ENCODE measurements at regions not wholly inside any gene's neighbourhood (a gene's known extent, or its start where the extent isn't known, plus 50 kb on each side); places are given as distances from the start of the nearest gene placed in this dataset.

GRCh38 chr10:78374331-78375028 is 340.8 kb downstream of the RPS24 start:
- no peak for DNase-seq

GRCh38 chr10:78375854-78376785 is 342.5 kb downstream of the RPS24 start:
- DNase-seq, result no peak

GRCh38 chr10:78377356-78377755 is 343.7 kb downstream of the RPS24 start:
- DNase-seq, result no peak

- DNase-seq, result no peak
Measured at GRCh38 chr10:78378192-78378591, 344.5 kb downstream of the RPS24 start.

DNA sequence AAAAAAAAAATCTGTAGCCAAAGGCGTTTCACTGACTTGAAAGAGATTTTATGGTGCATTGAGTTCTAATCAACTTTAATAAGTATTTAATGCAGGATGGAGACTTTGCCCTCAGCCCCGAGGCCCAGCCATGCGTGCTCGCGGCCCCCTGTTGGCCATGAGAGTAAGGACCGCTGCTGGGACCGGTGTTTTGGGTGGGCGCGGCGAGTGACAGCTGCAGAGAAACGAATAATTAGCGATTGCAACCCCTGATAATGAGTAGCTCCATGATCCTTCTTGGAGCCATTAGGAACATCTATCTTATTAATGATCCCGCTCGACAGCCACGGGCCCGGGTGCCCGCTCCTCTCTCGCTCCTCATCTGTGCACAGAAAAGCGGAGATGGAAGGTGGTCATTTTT is 347.4 kb downstream of the RPS24 start:
- DNase-seq, result no peak

DNA sequence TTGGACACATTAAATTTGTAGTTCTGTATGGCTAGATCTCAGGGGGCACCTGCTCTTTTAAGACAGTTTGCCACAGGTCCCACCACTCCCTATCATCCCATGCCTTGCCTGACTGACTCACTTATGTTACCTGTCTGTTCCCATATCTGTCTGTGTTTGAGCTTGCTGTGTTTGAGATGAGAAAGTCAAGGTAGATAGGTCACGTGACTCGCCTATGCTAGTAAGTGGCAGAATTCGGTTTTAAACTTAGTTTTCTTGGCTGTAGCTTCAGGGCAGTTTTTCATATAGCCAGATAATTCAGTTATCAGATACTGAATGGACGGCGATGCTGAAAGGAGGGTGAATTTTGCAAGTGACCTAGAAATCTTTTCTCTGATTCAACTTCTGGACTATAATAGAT is 348.4 kb downstream of the RPS24 start:
- no peak for DNase-seq

DNA sequence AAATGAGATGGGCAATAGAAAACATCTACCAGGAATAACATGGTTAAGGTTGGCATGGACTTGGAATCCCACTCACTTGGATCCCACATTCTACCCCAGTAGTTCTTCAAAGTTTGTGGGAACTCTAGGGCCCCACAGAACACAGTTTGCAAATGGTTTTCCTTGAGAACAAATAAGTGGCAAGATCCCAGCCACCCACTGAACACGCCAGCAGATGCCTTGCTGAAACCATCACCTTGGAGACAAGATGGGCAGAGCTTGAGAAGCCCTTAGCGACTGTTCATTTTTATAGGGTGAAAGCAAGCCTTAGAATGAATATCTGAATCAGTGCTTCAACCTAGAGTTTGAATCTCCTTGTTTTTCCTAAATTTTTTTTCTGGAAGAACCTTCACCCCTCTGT is 349.1 kb downstream of the RPS24 start:
- no peak for DNase-seq

- DNase-seq, result no peak
Measured at GRCh38 chr10:78383378-78384048, 349.9 kb downstream of the RPS24 start.

GRCh38 chr10:78384049-78384431 is 350.4 kb downstream of the RPS24 start:
- DNase-seq, result no peak

DNA sequence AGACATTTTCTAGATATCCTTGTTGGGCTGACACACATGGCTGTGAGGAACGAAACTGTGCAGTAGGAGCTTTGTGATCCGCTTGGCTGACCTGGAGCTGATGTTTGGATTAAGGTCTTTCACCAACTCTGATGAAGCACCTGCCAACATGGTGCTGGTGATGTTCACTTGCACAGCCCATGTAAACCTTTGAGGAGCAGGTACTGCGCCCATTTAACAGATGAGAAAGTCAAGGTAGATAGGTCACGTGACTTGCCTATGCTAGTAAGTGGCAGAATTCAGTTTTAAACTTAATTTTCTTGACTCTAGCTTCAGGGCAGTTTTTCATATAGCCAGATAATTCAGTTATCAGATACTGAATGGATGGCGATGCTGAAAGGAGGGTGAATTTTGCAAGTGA is 351.9 kb downstream of the RPS24 start:
- no peak for DNase-seq

DNA sequence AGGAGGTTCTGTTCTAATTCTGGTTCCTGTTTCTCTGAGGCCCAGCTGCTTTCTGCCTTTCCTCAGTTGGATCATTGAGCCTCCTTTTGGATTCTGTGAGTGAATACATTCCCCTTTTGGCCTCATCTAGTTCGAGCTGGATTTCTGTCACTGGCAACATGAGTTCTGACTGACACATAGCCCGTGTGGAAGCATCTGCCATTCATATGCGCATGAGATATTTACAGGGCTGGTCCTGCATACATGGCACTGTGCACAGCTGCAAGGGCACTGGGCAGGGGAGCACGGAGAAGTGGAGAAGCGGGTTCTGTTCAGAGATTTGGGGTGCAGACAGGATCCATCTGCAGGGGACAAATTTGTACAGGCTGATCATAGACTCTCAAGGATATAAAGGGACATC is 352.8 kb downstream of the RPS24 start:
- DNase-seq, result no peak

GRCh38 chr10:78388331-78389050 is 354.8 kb downstream of the RPS24 start:
- DNase-seq, result no peak

GRCh38 chr10:78389419-78389818 is 355.8 kb downstream of the RPS24 start:
- DNase-seq, result no peak

DNA sequence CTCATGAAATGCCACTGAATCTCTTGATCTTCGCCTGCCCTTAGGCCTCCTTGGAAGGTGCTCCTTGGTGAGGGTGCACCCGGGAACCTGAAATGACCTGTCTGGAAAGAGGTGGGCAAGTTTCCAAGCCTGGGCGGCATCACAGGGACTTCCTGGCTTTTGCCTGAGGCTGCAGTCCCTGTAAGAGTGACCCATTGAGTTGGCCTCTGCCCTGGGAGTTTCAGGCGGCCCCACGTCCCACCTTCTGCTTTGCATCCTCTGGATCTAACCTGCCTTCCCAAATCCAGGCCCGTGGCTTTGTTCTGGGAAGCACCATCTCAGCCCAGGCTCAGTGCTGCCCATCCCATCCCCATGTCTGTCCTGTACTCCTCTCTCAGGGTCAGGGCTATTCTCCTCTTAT is 356.4 kb downstream of the RPS24 start:
- DNase-seq, result no peak

DNA sequence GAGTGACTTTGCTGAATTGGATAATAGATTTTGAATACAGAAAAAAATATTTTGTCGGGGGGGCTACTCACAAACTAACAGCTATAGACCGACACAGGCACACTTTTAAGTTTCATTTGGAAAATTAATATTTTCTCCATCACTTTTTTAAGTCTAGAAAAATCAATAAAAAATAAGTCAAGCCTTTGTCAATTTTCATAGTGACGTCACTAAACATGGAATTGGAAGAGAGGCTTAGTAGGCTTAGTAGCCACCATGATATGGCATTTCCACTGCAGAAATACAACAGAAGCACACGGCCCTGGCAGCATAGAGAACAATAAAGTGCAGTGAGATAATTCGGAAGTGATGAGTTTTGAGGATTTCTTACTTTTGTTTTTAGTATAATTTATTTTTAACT is 357.2 kb downstream of the RPS24 start:
- DNase-seq, result no peak

DNA sequence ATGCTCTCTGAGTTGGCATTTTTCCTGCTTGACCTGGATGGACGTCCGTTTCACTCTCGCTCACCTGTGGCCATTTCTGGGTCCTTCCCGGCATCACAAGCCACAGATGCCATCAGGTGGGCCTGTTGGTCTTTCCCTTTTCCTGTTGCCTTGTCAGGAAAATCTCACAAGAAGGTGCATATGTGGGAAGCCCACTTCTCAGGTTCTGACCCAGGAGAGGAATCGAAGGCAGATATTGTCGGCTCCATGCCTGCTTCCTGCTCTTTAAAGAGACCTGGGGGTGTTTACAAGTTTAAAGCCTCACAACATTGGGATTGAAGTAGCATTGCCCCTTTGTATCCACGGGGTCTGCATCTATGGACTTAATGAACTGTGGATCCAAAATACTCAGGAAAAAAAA is 357.9 kb downstream of the RPS24 start:
- DNase-seq, result no peak

- no peak for DNase-seq
Measured at GRCh38 chr10:78392197-78392596, 358.5 kb downstream of the RPS24 start.

GRCh38 chr10:78393094-78393493 is 359.4 kb downstream of the RPS24 start:
- no peak for DNase-seq

GRCh38 chr10:78394047-78394446 is 360.4 kb downstream of the RPS24 start:
- no peak for DNase-seq

DNA sequence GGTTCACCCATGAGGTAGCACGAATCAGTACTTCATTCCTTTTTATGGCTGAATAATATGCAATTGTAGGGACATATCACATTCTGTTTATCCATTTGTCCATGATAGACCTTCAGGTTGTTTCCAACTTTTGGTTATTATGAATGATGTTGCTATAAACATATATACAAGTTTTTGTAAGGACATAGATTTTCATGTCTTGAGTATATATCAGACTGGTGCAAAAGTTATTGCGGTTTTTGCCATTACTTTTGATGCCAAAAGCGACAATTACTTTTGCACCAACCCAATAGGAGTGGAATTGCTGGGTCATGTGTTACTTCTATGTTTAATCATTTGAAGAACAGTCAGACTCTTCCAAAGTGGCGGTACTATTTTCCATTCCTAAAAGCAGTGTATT is 361.5 kb downstream of the RPS24 start:
- DNase-seq, result no peak

DNA sequence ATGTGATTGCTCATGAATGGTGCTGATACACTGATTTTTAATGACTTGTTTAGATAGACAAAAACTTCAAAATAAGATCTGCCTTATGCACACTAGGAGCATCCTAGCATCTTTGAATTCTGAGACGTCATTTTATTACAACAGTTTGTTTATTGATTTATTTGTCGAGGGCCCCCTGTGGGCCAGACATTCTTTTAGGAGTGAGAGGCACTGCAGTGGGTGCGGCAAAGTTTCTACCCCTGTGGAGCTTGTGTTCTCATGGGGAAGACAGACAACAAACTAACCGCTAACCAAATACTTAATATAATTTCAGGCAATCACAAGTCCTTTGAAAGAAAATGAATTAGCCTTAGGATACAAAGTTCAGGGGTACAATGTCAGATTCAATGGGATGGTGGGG is 363.1 kb downstream of the RPS24 start:
- DNase-seq, result no peak

- DNase-seq, result no peak
Measured at GRCh38 chr10:78397786-78398185, 364.1 kb downstream of the RPS24 start.

- DNase-seq, result no peak
Measured at GRCh38 chr10:78398382-78398781, 364.7 kb downstream of the RPS24 start.

Measured in NCI-H187 (cell line).